T-helper 1 cell treated with Interleukin-12 subunit alpha and Interleukin-12 subunit beta and Interleukin-4 antibody, amounts not matched to agents 30 μg/mL and 1 μg/mL, for 36 hours (primary cell): ENCODE measurements at regions not wholly inside any gene's neighbourhood (a gene's known extent, or its start where the extent isn't known, plus 50 kb on each side); places are given as distances from the start of the nearest gene placed in this dataset.

Experiments
- H3K27ac Mint-ChIP-seq: one replicate; pipeline ENCODE4 v1.8.0; 2021; ENCODE audit warnings: mild to moderate bottlenecking, mixed read lengths
- H3K27me3 Mint-ChIP-seq: one replicate; pipeline ENCODE4 v1.8.0; 2021; ENCODE audit warnings: low read depth, mixed read lengths
- H3K36me3 Mint-ChIP-seq: one replicate; pipeline ENCODE4 v1.8.0; 2021; ENCODE audit warnings: low read depth, mixed read lengths
- H3K4me1 Mint-ChIP-seq: one replicate; pipeline ENCODE4 v1.8.0; 2021; ENCODE audit warnings: low read depth, mixed read lengths
- H3K4me3 Mint-ChIP-seq: one replicate; pipeline ENCODE4 v1.8.0; 2021; ENCODE audit warnings: mild to moderate bottlenecking, moderate library complexity, mixed read lengths
- H3K9me3 Mint-ChIP-seq: one replicate; pipeline ENCODE4 v1.8.0; 2021; ENCODE audit warnings: mixed read lengths

GRCh38 chr7:21256310-21256877 is 171.5 kb upstream of the SP4 start:
- H3K27me3 Mint-ChIP-seq = peaks cover 55% of the 10 kb centered on the region
- H3K9me3 Mint-ChIP-seq = peaks cover 4% of the 10 kb centered on the region

DNA sequence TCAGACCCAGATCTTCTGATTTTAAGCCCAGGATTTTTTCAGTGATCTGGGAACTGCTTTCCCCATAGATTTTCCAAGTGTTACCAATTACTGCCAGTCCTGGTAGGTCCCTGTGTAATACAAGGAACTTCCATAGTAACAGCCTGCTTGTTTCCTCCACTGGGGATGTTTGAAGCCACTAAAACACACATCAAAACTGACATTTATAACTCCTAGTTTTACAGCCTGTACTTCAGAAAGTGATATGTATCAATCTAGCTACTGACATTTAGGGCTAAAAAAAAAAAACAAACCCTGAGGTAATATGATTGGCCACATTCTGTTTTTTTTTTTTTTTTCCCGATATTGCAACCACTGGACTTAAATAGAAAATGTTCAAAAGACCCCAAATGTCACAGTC is 166.9 kb upstream of the SP4 start:
- Mint-ChIP-seq H3K4me1 (peaks cover 16% of the 10 kb centered on the region), H3K27me3 (peaks cover 13% of the 10 kb centered on the region), H3K4me3 (no peak overlapping the region), H3K27ac (no peak overlapping the region), H3K9me3 (peaks cover 4% of the 10 kb centered on the region), H3K36me3 (peaks cover 7% of the 10 kb centered on the region)

More at GRCh38 chr7:21256310-21256877, 171.5 kb upstream of the SP4 start:
- Mint-ChIP-seq H3K4me3 (no peak overlapping the region), H3K4me1 (peaks cover 16% of the 10 kb centered on the region), H3K27ac (no peak overlapping the region), H3K36me3 (peaks cover 6% of the 10 kb centered on the region)

DNA sequence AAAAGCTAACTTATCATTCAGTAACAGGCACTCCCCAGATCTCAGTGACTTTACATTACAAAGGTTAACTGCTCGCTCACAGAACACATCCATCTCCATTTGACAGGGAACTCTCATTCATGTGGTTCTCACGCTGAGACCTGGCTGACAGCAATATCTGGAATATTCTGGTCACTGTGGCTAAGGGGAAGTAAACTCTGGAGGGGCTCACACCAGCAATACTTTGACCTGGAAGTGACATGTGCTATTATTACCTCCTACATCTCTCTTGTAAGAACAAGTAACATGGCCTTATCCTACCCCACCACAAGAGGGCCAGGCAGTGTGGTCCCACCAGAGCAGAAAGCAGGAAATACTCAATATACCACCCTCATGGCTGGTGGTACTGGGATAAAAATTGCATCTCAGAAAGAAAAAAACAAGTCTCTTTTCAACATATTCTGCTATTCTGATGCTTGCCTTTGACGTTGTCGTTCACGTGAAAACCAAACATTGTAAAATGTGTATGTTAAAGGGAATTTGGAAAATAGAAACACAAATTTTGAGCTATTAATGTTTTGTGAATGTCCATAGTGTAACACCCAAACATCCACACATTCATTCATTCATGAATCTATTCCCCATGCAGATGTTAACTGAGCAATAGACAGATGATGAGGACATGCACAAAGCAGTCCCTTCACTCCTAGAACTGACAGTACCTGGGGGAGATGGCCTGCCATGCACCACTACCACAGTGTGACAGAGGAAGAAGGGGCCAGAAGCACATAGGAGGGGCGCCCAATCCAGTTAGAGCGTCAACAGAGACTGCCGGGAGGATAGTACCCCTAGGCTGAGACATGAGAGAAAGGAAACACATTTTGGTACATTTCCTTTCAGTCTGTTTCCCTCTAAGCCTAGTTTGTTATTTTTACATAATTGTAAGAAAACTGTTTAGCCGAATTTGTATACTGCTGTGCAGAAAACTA is 166.0 kb upstream of the SP4 start:
- Mint-ChIP-seq H3K27ac (peak overlapping the region; percentile 64), H3K4me1 (peaks cover 13% of the 10 kb centered on the region), H3K9me3 (peaks cover 4% of the 10 kb centered on the region), H3K36me3 (peaks cover 7% of the 10 kb centered on the region), H3K4me3 (no peak overlapping the region), H3K27me3 (peaks cover 7% of the 10 kb centered on the region)

GRCh38 chr7:21269021-21269420 is 158.9 kb upstream of the SP4 start:
- Mint-ChIP-seq H3K4me3 (no peak overlapping the region), H3K27me3 (no peaks in the 10 kb centered on the region), H3K27ac (no peak overlapping the region), H3K36me3 (peaks cover 1% of the 10 kb centered on the region), H3K4me1 (no peaks in the 10 kb centered on the region), H3K9me3 (no peaks in the 10 kb centered on the region)

- Mint-ChIP-seq H3K4me3 (no peak overlapping the region), H3K9me3 (peaks cover 10% of the 10 kb centered on the region), H3K27me3 (no peaks in the 10 kb centered on the region), H3K4me1 (peaks cover 9% of the 10 kb centered on the region), H3K36me3 (peaks cover 8% of the 10 kb centered on the region), H3K27ac (no peak overlapping the region)
Measured at GRCh38 chr7:21276471-21277035, 151.3 kb upstream of the SP4 start.

DNA sequence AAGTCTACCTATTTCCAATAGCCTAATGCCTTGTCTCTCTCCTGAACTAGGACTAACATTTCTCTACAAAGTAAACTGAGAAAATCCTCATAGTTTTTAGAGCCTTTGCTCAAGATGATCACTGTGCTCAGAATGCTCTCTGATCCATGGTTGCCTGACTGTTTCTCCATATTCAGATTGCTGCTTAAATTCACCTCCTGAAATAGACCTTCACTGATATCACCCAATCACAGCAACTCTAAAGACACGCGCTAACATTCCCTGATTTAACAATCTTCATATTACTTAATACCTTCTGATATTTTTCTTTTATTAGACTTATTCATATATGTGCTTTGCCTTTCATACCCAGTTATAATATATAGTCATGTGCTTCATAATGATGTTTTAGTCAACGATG is 148.9 kb upstream of the SP4 start:
- peaks cover 10% of the 10 kb centered on the region for H3K9me3 Mint-ChIP-seq

DNA sequence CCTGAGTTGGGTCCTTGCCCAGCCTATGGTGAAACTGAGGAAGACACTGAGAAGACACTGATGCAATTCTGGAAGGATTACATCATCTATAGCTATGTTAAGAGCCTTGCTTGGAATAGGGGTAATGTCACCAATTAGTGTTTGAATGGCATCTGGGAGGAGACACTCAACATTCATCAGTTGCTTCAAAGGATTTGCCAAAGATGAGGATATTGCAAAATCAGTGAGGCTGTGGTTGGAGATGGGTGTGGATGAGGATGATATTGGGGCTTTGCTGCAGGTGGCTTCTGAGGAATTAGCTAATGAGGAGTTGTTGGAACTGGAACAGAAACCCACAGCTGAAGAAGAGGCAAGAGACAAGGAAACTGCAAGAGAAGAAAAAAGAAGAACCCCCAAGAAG is 146.7 kb upstream of the SP4 start:
- H3K27me3 Mint-ChIP-seq = no peaks in the 10 kb centered on the region
- H3K4me3 Mint-ChIP-seq = no peak overlapping the region
- H3K27ac Mint-ChIP-seq = peak overlapping the region; percentile 8
- peaks cover 10% of the 10 kb centered on the region for H3K9me3 Mint-ChIP-seq
- peaks cover 9% of the 10 kb centered on the region for H3K4me1 Mint-ChIP-seq
- peaks cover 13% of the 10 kb centered on the region for H3K36me3 Mint-ChIP-seq

More for the DNA sequence above, 148.9 kb upstream of the SP4 start:
- H3K4me1 Mint-ChIP-seq = peaks cover 9% of the 10 kb centered on the region
- no peaks in the 10 kb centered on the region for H3K27me3 Mint-ChIP-seq
- H3K4me3 Mint-ChIP-seq = no peak overlapping the region
- H3K27ac Mint-ChIP-seq = no peak overlapping the region
- peaks cover 11% of the 10 kb centered on the region for H3K36me3 Mint-ChIP-seq

DNA sequence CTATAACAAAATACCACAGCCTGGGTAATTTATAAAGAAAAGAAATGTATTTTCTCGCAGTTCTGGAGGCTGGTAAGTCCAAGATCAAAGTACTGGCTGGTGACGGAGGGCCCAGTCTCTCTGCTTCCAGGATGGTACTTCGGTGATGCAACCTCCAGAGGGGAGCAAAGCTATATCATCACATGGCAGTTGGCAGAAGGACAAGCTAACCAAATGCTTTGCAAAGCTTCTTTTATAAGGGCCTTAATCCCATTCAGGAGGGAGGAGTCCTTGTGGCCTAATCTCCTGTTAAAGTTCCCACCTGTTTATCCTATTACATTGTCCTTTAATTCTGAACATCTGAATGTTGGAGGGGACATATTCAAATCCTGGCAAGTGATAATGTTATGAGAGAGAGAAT is 134.1 kb upstream of the SP4 start:
- Mint-ChIP-seq H3K27ac (no peak overlapping the region), H3K9me3 (no peaks in the 10 kb centered on the region), H3K27me3 (peaks cover 9% of the 10 kb centered on the region), H3K4me1 (peaks cover 4% of the 10 kb centered on the region), H3K4me3 (no peak overlapping the region), H3K36me3 (peaks cover 3% of the 10 kb centered on the region)

- H3K27me3 Mint-ChIP-seq = peaks cover 4% of the 10 kb centered on the region
- peaks cover 3% of the 10 kb centered on the region for H3K9me3 Mint-ChIP-seq
- H3K4me1 Mint-ChIP-seq = peaks cover 8% of the 10 kb centered on the region
- no peak overlapping the region for H3K4me3 Mint-ChIP-seq
- no peak overlapping the region for H3K27ac Mint-ChIP-seq
- peaks cover 3% of the 10 kb centered on the region for H3K36me3 Mint-ChIP-seq
Measured at GRCh38 chr7:21299766-21300165, 128.1 kb upstream of the SP4 start.

GRCh38 chr7:21300692-21301091 is 127.2 kb upstream of the SP4 start:
- H3K4me1 Mint-ChIP-seq = peaks cover 11% of the 10 kb centered on the region
- peaks cover 4% of the 10 kb centered on the region for H3K27me3 Mint-ChIP-seq
- H3K36me3 Mint-ChIP-seq = peaks cover 3% of the 10 kb centered on the region
- no peak overlapping the region for H3K27ac Mint-ChIP-seq
- H3K4me3 Mint-ChIP-seq = no peak overlapping the region
- H3K9me3 Mint-ChIP-seq = peaks cover 6% of the 10 kb centered on the region

DNA sequence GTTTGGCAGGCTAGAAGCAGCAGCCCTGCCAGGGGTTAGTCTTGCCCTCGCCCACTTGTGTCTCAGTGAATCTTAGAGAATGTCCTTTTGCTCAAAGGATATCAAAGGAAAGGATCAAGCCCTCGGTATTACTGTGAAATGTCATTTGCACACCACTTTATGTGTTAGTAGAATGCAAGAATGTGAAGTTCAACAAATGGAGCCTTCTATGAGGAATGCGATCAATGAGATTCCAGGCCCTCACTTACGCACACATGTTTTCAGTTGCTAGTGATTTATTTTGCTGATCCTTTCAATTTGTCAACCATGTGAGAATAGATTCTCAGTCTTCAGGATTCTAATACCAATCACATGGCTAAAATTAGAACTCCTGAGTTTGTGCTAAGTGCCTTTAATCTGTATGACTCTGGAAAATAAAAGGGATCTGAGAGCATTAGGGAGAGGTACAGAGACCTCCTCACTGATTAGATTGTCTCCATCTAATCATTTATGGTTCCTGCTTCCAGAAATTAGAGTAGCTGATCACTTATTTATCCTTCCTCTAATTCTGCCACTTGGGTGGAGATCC is 123.0 kb upstream of the SP4 start:
- no peaks in the 10 kb centered on the region for H3K27me3 Mint-ChIP-seq
- H3K4me3 Mint-ChIP-seq = no peak overlapping the region
- H3K9me3 Mint-ChIP-seq = peaks cover 26% of the 10 kb centered on the region
- H3K27ac Mint-ChIP-seq = no peak overlapping the region
- H3K36me3 Mint-ChIP-seq = peaks cover 12% of the 10 kb centered on the region
- H3K4me1 Mint-ChIP-seq = peaks cover 14% of the 10 kb centered on the region

- Mint-ChIP-seq H3K4me3 (no peak overlapping the region), H3K9me3 (peaks cover 27% of the 10 kb centered on the region), H3K27ac (no peak overlapping the region), H3K36me3 (peaks cover 12% of the 10 kb centered on the region), H3K27me3 (no peaks in the 10 kb centered on the region), H3K4me1 (peaks cover 14% of the 10 kb centered on the region)
Measured at GRCh38 chr7:21305455-21306235, 122.2 kb upstream of the SP4 start.

GRCh38 chr7:21314954-21315353 is 112.9 kb upstream of the SP4 start:
- Mint-ChIP-seq H3K27ac (no peak overlapping the region), H3K9me3 (peaks cover 25% of the 10 kb centered on the region), H3K36me3 (peaks cover 8% of the 10 kb centered on the region), H3K4me3 (no peak overlapping the region), H3K27me3 (peaks cover 8% of the 10 kb centered on the region), H3K4me1 (peaks cover 7% of the 10 kb centered on the region)
